Breast epithelium (tissue), 3 donors: ENCODE measurements at regions not wholly inside any gene's neighbourhood (a gene's known extent, or its start where the extent isn't known, plus 50 kb on each side); places are given as distances from the start of the nearest gene placed in this dataset.

Source experiments
- CTCF ChIP-seq, 3 donors: fragments of 450-650 bp; IDR thresholded peaks; one replicate each; pipeline ENCODE4 v1.5.1; 2016 to 2017; ENCODE audit warnings: antibody characterized with exemption in 3 of 3, mild to moderate bottlenecking in 3 of 3, moderate library complexity in 3 of 3
- POLR2A ChIP-seq: fragments of 450-650 bp; IDR thresholded peaks from one replicate; pipeline ENCODE4 v1.6.1; 2016; ENCODE audit warnings: antibody characterized with exemption, mild to moderate bottlenecking, moderate library complexity
- POLR2AphosphoS5 ChIP-seq, 3 donors: sonication (generic); formaldehyde crosslinking; IDR thresholded peaks; one replicate each; pipeline ENCODE4 v1.6.1; 2017; ENCODE audit warnings: antibody characterized with exemption in 3 of 3

- no peak for TF ChIP-seq POLR2A
- TF ChIP-seq CTCF (IDR thresholded peaks at IDR 0.05): no peak
- TF ChIP-seq POLR2AphosphoS5 (IDR thresholded peaks at IDR 0.05): no peak
Observed at GRCh38 chr6:166079841-166080240, 87.8 kb downstream of the TBXT start.
